Spleen (tissue), 11 donors: ENCODE measurements at regions not wholly inside any gene's neighbourhood (a gene's known extent, or its start where the extent isn't known, plus 50 kb on each side); places are given as distances from the start of the nearest gene placed in this dataset.

Source experiments
- DNase-seq: peaks from one replicate; pipeline ENCODE4 v3.0.0-alpha.2; 2020
- H3K27ac ChIP-seq, 8 donors: fragments of 200-600 bp; sonication (generic) in 7 of 8; 1 replicate in 4 of 8; 2 replicates in 4 of 8; pipeline versions ENCODE4 v1.5.0 to v1.8.0; 2016 to 2021; ENCODE audit warnings: inconsistent platforms in 4 of 8, mild to moderate bottlenecking in 4 of 8, moderate library complexity in 1 of 8
- H3K27me3 ChIP-seq, 7 donors: fragments of 200-600 bp; sonication (generic) in 6 of 7; replicated peaks in 1 of 7; 1 replicate in 4 of 7; 2 replicates in 3 of 7; pipeline versions ENCODE4 v1.5.0 to v1.8.0; 2016 to 2021; ENCODE audit warnings: inconsistent platforms in 3 of 7, mild to moderate bottlenecking in 1 of 7
- H3K36me3 ChIP-seq, 6 donors: fragments of 200-600 bp; sonication (generic) in 5 of 6; 1 replicate in 4 of 6; 2 replicates in 2 of 6; pipeline versions ENCODE4 v1.5.0 to v1.8.0; 2016 to 2021; ENCODE audit warnings: inconsistent platforms in 2 of 6
- H3K4me1 ChIP-seq, 6 donors: fragments of 200-600 bp; sonication (generic) in 5 of 6; 1 replicate in 3 of 6; 2 replicates in 3 of 6; pipeline versions ENCODE4 v1.5.0 to v1.8.0; 2016 to 2021; ENCODE audit warnings: inconsistent platforms in 3 of 6
- H3K4me3 ChIP-seq, 8 donors: fragments of 200-600 bp; sonication (generic) in 7 of 8; 1 replicate in 4 of 8; 2 replicates in 4 of 8; pipeline versions ENCODE4 v1.5.0 to v1.8.0; 2016 to 2021; ENCODE audit warnings: inconsistent platforms in 4 of 8, mild to moderate bottlenecking in 4 of 8, moderate library complexity in 2 of 8
- H3K9me3 ChIP-seq, 8 donors: fragments of 200-600 bp; sonication (generic) in 7 of 8; 1 replicate in 4 of 8; 2 replicates in 4 of 8; pipeline versions ENCODE4 v1.5.0 to v1.8.0; 2016 to 2021; ENCODE audit warnings: inconsistent platforms in 4 of 8
- CTCF ChIP-seq, 11 experiments: fragments of 200-600 bp in 7 of 11; fragments of 450-650 bp in 4 of 11; sonication (generic) in 4 of 11; IDR thresholded peaks in 8 of 11; conservative IDR thresholded peaks in 3 of 11; 1 replicate in 7 of 11; 2 replicates in 4 of 11; pipeline versions ENCODE4 v1.4.0 to v1.8.0; 2016 to 2021; ENCODE audit warnings: antibody characterized with exemption in 11 of 11, inconsistent platforms in 4 of 11, mild to moderate bottlenecking in 1 of 11
- POLR2A ChIP-seq, 3 donors: fragments of 450-650 bp; IDR thresholded peaks; one replicate each; pipeline ENCODE4 v1.5.1; 2017; ENCODE audit warnings: antibody characterized with exemption in 3 of 3, mild to moderate bottlenecking in 1 of 3
- POLR2AphosphoS5 ChIP-seq, 3 donors: sonication (generic); formaldehyde crosslinking; IDR thresholded peaks; one replicate each; pipeline ENCODE4 v1.5.1; 2017; ENCODE audit warnings: antibody characterized with exemption in 3 of 3
- WGBS, 5 donors: extraction: QIAGEN DNeasy Blood & Tissue Kit in 3 of 5; methylation state at CpG; one replicate each; pipeline versions ENCODE4 v1.1.5 to v1.1.7; 2013 to 2018; 5-methylcytosine and 5-hydroxymethylcytosine counted together
- intact Hi-C: fragments of 100-400 bp; cut with DNase I; formaldehyde crosslinking; loops from one replicate; pipeline ENCODE4 v1.15.0; 2023; ENCODE audit warnings: low total_unique reads
- donor health status: healthy with polysubstance abuse.
- donor health status: DM: no; HTN: no; CAD: no; lungs with moderate emphysema.
- donor health status: DM: no; HTN: no; CAD: no.
- donor health status: Bipolar disorder and iron deficiency.
- donor health status: healthy.
- donor health status: DM: no; HTN: no; CAD: no.
- donor health status: DM: yes; HTN: yes; CAD: no.

- WGBS, 5 donors: 64 to 77% (median 68%) methylated on average over 6 of the region's 6 CpGs
- H3K27me3 ChIP-seq: peaks cover 0 to 11% (median 0%) of the 10 kb centered on the region in 7 donors
- intact Hi-C loops: no loop called here
These were observed 342.0 kb upstream of the CAMK1G start for GRCh38 chr1:209241487-209241886.

GRCh38 chr1:209248649-209249279, 334.8 kb upstream of the CAMK1G start:
- Histone ChIP-seq H3K27me3 (peaks cover 0 to 3% (median 0%) of the 10 kb centered on the region in 7 donors), H3K27ac (no peak overlapping the region), H3K9me3 (no peaks in the 10 kb centered on the region), H3K36me3 (no peaks in the 10 kb centered on the region), H3K4me1 (peaks cover 0 to 5% (median 0%) of the 10 kb centered on the region in 6 donors), H3K4me3 (no peak overlapping the region)
- TF ChIP-seq CTCF (IDR thresholded peaks at IDR 0.05 in 8 of 11, conservative IDR thresholded peaks at IDR 0.05 in 3 of 11) (peak; percentile 42 to 88 (median 83)), POLR2AphosphoS5 (IDR thresholded peaks at IDR 0.05) (no peak)
- no peak for DNase-seq
- intact Hi-C loops: no loop called here
- 27 to 35% (median 29%) methylated on average over 6 of the region's 6 CpGs for WGBS, 5 donors

More at GRCh38 chr1:209241487-209241886, 342.0 kb upstream of the CAMK1G start:
- Histone ChIP-seq H3K36me3 (no peaks in the 10 kb centered on the region), H3K9me3 (no peaks in the 10 kb centered on the region), H3K4me3 (no peak overlapping the region), H3K27ac (no peak overlapping the region), H3K4me1 (no peaks in the 10 kb centered on the region)
- TF ChIP-seq POLR2A (IDR thresholded peaks at IDR 0.05) (no peak), CTCF (IDR thresholded peaks at IDR 0.05 in 8 of 11, conservative IDR thresholded peaks at IDR 0.05 in 3 of 11) (no peak), POLR2AphosphoS5 (IDR thresholded peaks at IDR 0.05) (no peak)
- DNase-seq: no peak

- intact Hi-C loops: no loop called here
- 5 to 11% (median 7%) methylated on average over 2 of the region's 2 CpGs for WGBS, 5 donors
- no peak overlapping the region for H3K4me3 ChIP-seq
- H3K9me3 ChIP-seq: no peaks in the 10 kb centered on the region
- H3K36me3 ChIP-seq: no peaks in the 10 kb centered on the region
- H3K27me3 ChIP-seq: no peaks in the 10 kb centered on the region
- TF ChIP-seq POLR2AphosphoS5 (IDR thresholded peaks at IDR 0.05) (no peak), CTCF (IDR thresholded peaks at IDR 0.05 in 8 of 11, conservative IDR thresholded peaks at IDR 0.05 in 3 of 11) (no peak), POLR2A (IDR thresholded peaks at IDR 0.05) (no peak)
- H3K4me1 ChIP-seq: peaks cover 0 to 5% (median 0%) of the 10 kb centered on the region in 6 donors
- DNase-seq: no peak
- H3K27ac ChIP-seq: no peak overlapping the region
These were observed 334.2 kb upstream of the CAMK1G start for GRCh38 chr1:209249280-209249670.

- H3K27ac ChIP-seq: no peak overlapping the region
- no peaks in the 10 kb centered on the region for H3K27me3 ChIP-seq
- DNase-seq: no peak
- TF ChIP-seq POLR2A (IDR thresholded peaks at IDR 0.05): no peak
- TF ChIP-seq POLR2AphosphoS5 (IDR thresholded peaks at IDR 0.05): no peak
- TF ChIP-seq CTCF (IDR thresholded peaks at IDR 0.05 in 8 of 11, conservative IDR thresholded peaks at IDR 0.05 in 3 of 11): no peak
- no peak overlapping the region for H3K4me3 ChIP-seq
- no peaks in the 10 kb centered on the region for H3K36me3 ChIP-seq
- intact Hi-C loops: no loop called here
- peaks cover 0 to under 1% (median 0%) of the 10 kb centered on the region in 8 donors for H3K9me3 ChIP-seq
- peaks cover 0 to 5% (median 0%) of the 10 kb centered on the region in 6 donors for H3K4me1 ChIP-seq
- 51 to 62% (median 60%) methylated on average over 8 of the region's 8 CpGs for WGBS, 5 donors
These were observed 333.6 kb upstream of the CAMK1G start for GRCh38 chr1:209249785-209250440.
